Adrenal gland (tissue), 9 donors: ENCODE measurements at regions not wholly inside any gene's neighbourhood (a gene's known extent, or its start where the extent isn't known, plus 50 kb on each side); places are given as distances from the start of the nearest gene placed in this dataset.

Experiments used
- DNase-seq, 7 donors: peaks; one replicate each; pipeline ENCODE4 v3.0.0-alpha.2; 2019 to 2020
- H3K27ac ChIP-seq, 5 donors: fragments of 200-600 bp; sonication (generic) in 4 of 5; 1 replicate in 3 of 5; 2 replicates in 2 of 5; pipeline versions ENCODE4 v1.5.1 to v1.8.0; 2016 to 2020; ENCODE audit warnings: mild to moderate bottlenecking in 1 of 5
- H3K27me3 ChIP-seq: fragments of 200-600 bp; 2 replicates; pipeline ENCODE4 v1.8.0; 2021
- H3K36me3 ChIP-seq, 2 donors: fragments of 200-600 bp; replicated peaks in 1 of 2; 1 replicate in 1 of 2; 2 replicates in 1 of 2; pipeline versions ENCODE4 v1.5.1 to v1.8.0; 2018 to 2022
- H3K4me1 ChIP-seq, 2 donors: fragments of 200-600 bp; replicated peaks in 1 of 2; 1 replicate in 1 of 2; 2 replicates in 1 of 2; pipeline versions ENCODE4 v1.5.1 to v1.8.0; 2018 to 2021
- H3K4me3 ChIP-seq, 4 donors: fragments of 200-600 bp; sonication (generic) in 3 of 4; one replicate each; pipeline ENCODE4 v1.5.1; 2016 to 2018
- H3K9me3 ChIP-seq, 3 donors: fragments of 200-600 bp; sonication (generic) in 1 of 3; replicated peaks in 1 of 3; 1 replicate in 2 of 3; 2 replicates in 1 of 3; pipeline versions ENCODE4 v1.5.1 to v1.8.0; 2016 to 2021
- POLR2A ChIP-seq, 2 donors: fragments of 450-650 bp; IDR thresholded peaks; one replicate each; pipeline ENCODE4 v1.6.1; 2017; ENCODE audit warnings: antibody characterized with exemption in 2 of 2, mild to moderate bottlenecking in 2 of 2, moderate library complexity in 1 of 2
- WGBS, 4 donors: extraction: QIAGEN DNeasy Blood & Tissue Kit in 2 of 4; methylation state at CpG; one replicate each; pipeline versions ENCODE4 v1.1.5 to v1.1.7; 2013 to 2017; 5-methylcytosine and 5-hydroxymethylcytosine counted together
- intact Hi-C, 2 donors: fragments of 100-400 bp; cut with DNase I; formaldehyde crosslinking; loops; one replicate each; pipeline versions ENCODE4 v1.14.1 to v1.15.0; 2022 to 2023
- TF ChIP-seq, protein P1 (sequence below), 6 experiments: fragments of 450-650 bp in 4 of 6; fragments of 200-600 bp in 2 of 6; sonication (generic) in 1 of 6; IDR thresholded peaks; 1 replicate in 5 of 6; 2 replicates in 1 of 6; pipeline versions ENCODE4 v1.5.1 to v1.8.0; 2016 to 2021; ENCODE audit warnings: antibody characterized with exemption in 6 of 6, mild to moderate bottlenecking in 2 of 6, moderate library complexity in 1 of 6
- donor health status: healthy with polysubstance abuse.
- donor health status: Bipolar disorder and iron deficiency.
- donor health status: DM: yes; HTN: yes; CAD: no.
- donor health status: DM: no; HTN: no; CAD: no.
- donor health status: DM: no; HTN: no; CAD: no.

DNA sequence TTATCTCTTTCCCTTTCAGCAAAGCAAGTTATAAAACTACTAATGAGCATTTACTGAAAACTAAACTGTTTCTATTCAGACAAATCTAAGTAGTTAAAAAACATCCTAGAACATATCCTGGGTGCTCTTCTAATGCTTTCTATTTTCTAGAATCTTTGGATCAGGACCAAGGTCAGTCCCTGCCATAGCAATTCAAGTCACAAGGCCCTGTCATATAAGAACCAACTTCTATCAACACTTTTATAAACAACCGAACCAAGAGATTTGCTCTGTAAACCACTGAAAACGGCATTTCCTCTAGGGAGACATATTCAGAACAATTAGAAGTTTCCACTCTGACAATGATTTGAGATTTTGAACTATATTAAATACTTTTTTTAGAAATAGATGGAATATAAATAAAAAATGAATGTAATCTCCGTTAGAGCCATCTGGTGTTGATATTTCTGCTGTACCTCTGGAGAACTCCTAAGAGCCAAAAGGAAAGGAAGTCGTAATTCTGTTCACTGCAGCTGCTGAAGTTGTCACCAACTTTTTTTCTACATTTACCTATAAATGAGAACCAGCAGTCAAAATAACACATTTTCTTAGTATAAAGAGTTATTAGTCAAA lies 51.4 kb upstream of the LGSN start:
- WGBS, 4 donors, result 53 to 66% (median 59%) methylated on average over 4 of the region's 4 CpGs
- H3K36me3 ChIP-seq, result no peaks in the 10 kb centered on the region

DNA sequence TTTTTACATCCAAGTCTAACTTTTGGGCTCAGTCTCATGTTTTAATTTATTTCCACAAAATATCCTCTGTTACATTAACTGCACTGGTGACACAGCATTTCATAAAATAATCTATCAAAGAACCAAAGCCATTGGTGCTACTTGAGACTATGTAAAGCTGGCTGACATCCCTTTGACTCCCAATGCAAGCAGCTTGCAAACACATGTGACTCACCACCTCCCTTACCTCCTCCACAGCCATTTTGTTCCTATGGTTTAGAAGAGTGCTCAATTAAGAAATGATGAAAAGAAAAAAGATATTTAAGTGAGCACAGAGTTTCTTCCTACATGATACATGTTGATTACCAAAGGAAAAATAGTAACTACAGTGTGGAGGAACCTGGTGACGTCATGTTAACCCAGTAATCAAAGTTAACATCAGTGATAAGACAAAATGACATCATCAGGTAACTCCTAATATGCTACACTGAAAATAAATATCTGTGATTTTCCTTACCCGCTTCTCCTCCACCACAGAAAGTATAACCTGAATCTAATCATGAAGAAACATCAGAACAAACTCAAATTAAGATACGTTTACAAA lies 53.3 kb upstream of the LGSN start:
- Histone ChIP-seq H3K27me3 (no peaks in the 10 kb centered on the region), H3K4me3 (no peak overlapping the region), H3K4me1 (no peaks in the 10 kb centered on the region), H3K36me3 (no peaks in the 10 kb centered on the region), H3K27ac (no peak overlapping the region), H3K9me3 (no peaks in the 10 kb centered on the region)
- no peak for TF ChIP-seq POLR2A (IDR thresholded peaks at IDR 0.05)
- TF ChIP-seq, protein P1, sequence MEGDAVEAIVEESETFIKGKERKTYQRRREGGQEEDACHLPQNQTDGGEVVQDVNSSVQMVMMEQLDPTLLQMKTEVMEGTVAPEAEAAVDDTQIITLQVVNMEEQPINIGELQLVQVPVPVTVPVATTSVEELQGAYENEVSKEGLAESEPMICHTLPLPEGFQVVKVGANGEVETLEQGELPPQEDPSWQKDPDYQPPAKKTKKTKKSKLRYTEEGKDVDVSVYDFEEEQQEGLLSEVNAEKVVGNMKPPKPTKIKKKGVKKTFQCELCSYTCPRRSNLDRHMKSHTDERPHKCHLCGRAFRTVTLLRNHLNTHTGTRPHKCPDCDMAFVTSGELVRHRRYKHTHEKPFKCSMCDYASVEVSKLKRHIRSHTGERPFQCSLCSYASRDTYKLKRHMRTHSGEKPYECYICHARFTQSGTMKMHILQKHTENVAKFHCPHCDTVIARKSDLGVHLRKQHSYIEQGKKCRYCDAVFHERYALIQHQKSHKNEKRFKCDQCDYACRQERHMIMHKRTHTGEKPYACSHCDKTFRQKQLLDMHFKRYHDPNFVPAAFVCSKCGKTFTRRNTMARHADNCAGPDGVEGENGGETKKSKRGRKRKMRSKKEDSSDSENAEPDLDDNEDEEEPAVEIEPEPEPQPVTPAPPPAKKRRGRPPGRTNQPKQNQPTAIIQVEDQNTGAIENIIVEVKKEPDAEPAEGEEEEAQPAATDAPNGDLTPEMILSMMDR (IDR thresholded peaks at IDR 0.05), result no peak
- intact Hi-C loops, result no loop called here
- WGBS, 4 donors, result 73 to 85% (median 81%) methylated on average over 3 of the region's 3 CpGs
- no peak for DNase-seq

More for the DNA sequence above, 51.4 kb upstream of the LGSN start:
- no peaks in the 10 kb centered on the region for H3K4me1 ChIP-seq
- TF ChIP-seq, protein P1 (IDR thresholded peaks at IDR 0.05), result no peak
- no peak for DNase-seq
- intact Hi-C loops, result no loop called here
- no peak overlapping the region for H3K4me3 ChIP-seq
- H3K27me3 ChIP-seq, result no peaks in the 10 kb centered on the region
- no peaks in the 10 kb centered on the region for H3K9me3 ChIP-seq
- no peak overlapping the region for H3K27ac ChIP-seq

DNA sequence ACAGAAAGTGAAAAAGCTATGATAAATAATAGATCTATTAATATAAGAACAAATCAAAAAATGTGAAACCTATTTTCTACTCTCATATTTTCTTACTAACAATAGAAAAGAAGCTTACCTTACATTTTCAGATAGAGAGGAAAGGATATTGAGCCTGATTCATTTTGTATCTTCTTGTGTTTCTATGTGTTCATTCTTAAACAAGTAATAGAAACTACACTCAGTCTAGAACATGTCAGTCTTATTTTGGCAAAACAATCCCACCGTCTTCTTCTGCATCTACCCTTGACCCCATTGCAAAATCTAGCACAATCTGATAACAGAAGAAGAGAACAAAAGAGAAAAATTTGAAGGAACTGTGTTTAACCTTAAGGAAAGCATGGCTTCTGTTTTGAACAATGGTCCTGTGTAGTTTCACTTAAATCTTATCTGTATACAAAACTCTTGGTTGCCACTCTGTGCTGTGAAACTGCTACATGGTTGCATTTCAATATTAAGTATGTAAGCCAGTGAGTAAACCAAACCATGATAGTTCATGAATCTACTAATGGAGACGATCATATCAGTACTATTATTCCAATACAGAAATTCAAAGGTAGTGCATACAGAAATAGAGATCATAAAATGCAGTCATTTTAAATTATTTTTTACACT lies 69.5 kb upstream of the LGSN start:
- H3K27ac ChIP-seq, result no peak overlapping the region
- no peak for DNase-seq
- H3K9me3 ChIP-seq, result no peaks in the 10 kb centered on the region
- H3K4me3 ChIP-seq, result no peak overlapping the region
- no peaks in the 10 kb centered on the region for H3K36me3 ChIP-seq
- no peaks in the 10 kb centered on the region for H3K27me3 ChIP-seq
- H3K4me1 ChIP-seq, result no peaks in the 10 kb centered on the region
- WGBS, 4 donors, result 47 to 61% (median 59%) methylated on average over 2 of the region's 2 CpGs
- TF ChIP-seq, protein P1 (IDR thresholded peaks at IDR 0.05), result no peak
- TF ChIP-seq POLR2A (IDR thresholded peaks at IDR 0.05), result no peak
- intact Hi-C loops, result no loop called here

DNA sequence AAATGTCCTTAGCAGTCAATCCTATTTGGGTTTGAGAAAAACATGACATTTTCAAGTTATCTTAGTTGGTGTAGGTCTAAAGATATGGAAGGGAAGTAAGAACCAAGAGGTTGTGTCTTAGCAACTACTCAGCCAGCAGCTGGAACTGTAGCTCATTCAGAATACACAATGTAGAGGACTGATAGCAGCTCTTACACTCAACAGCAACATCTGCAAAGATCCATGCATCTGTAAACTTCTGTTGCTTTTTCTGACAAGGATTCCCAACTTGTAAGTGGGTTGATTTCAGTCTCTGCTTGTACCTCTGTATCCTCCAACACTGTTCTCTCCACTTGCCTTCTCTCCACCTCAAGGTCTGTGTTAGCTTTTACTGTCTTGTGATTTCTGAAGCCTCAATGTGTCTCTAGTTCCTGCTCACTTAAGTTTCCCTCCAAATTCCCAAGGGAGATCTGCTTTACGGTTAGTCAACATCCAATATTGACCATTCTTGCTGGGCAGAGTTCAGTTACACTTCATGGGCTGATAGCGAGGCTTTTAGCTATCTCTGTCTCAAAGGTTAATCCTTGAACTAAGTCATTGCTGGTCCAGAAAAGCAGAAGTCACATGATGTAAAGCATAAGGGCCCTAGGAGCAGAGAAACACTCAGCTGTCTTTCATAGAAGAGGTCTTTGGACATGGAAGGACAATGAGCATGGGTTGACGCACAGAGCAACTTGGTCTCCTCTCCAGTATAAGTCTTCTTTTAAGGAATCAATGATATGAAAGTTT lies 71.6 kb upstream of the LGSN start:
- no peak for TF ChIP-seq POLR2A (IDR thresholded peaks at IDR 0.05)
- TF ChIP-seq, protein P1 (IDR thresholded peaks at IDR 0.05), result no peak
- intact Hi-C loops, result no loop called here
- no peak overlapping the region for H3K4me3 ChIP-seq
- H3K36me3 ChIP-seq, result no peaks in the 10 kb centered on the region
- 90 to 96% (median 93%) methylated on average over 3 of the region's 3 CpGs for WGBS, 4 donors
- no peaks in the 10 kb centered on the region for H3K4me1 ChIP-seq
- DNase-seq, result no peak
- no peaks in the 10 kb centered on the region for H3K27me3 ChIP-seq
- H3K9me3 ChIP-seq, result no peaks in the 10 kb centered on the region
- H3K27ac ChIP-seq, result no peak overlapping the region
